HepG2 (cell line): ENCODE measurements at regions not wholly inside any gene's neighbourhood (a gene's known extent, or its start where the extent isn't known, plus 50 kb on each side); places are given as distances from the start of the nearest gene placed in this dataset.

Experiments
- ATAC-seq: fragments of 200-7000 bp; cut with Tn5 transposase; 3 replicates; pipeline ENCODE4 v1.9.1; 2020; ENCODE audit warnings: mild to moderate bottlenecking, moderate library complexity
- BruUV-seq: library from RNA; stranded (reverse); fragments of 400-500 nt; replicated peaks from 2 replicates; lab custom pipeline; 2021; lab: Mats Ljungman, UMichigan
- CTCF ChIA-PET: fragments of 300-600 bp; formaldehyde crosslinking; extraction: SDS; loops from one replicate; lab custom pipeline; 2021; ENCODE audit warnings: low total read pairs, inconsistent platforms, low intra/inter-chr PET ratio; lab: Yijun Ruan, JAX
- POLR2A ChIA-PET: fragments of 350-600 bp; sonication (Branson Sonifier 250); formaldehyde crosslinking; loops from one replicate; lab custom pipeline; 2020; ENCODE audit warnings: antibody characterized with exemption, inconsistent platforms; lab: Yijun Ruan, JAX
- DNase-seq: peaks from one replicate; pipeline ENCODE4 v3.0.0-alpha.2; 2015; ENCODE audit warnings: low spot score
- FAIRE-seq: peaks from 3 replicates; lab custom pipeline; 2011; peaks lifted over from hg19 to GRCh38; lab: Jason Lieb, UNC
- H2AFZ ChIP-seq: one replicate; pipeline ENCODE4 v1.6.1; 2011; ENCODE audit warnings: low read length, inconsistent platforms
- H3K27ac ChIP-seq: fragments of 300-600 bp; 3 replicates; pipeline ENCODE4 v1.8.0; 2011; ENCODE audit warnings: mixed run types, mild to moderate bottlenecking, mixed read lengths, low read length, inconsistent platforms; ENCODE audit not compliant: insufficient read depth; ENCODE audit errors: extremely low read length
- H3K27me3 ChIP-seq, 2 experiments: fragments of 200-600 bp in 1 of 2; 2 replicates in 1 of 2; 3 replicates in 1 of 2; pipeline versions ENCODE4 v1.6.0 to v1.8.0; 2011; ENCODE audit warnings: low read length in 2 of 2, mild to moderate bottlenecking in 2 of 2, moderate library complexity in 2 of 2, inconsistent platforms in 1 of 2; ENCODE audit not compliant: insufficient read depth in 2 of 2, control insufficient read depth in 1 of 2
- H3K36me3 ChIP-seq, 2 experiments: fragments of 200-600 bp in 1 of 2; replicated peaks in 1 of 2; 2 replicates in 1 of 2; 3 replicates in 1 of 2; pipeline versions ENCODE4 v1.5.1 to v1.8.0; 2011; ENCODE audit warnings: low read length in 2 of 2, inconsistent platforms in 1 of 2; ENCODE audit not compliant: insufficient read depth in 2 of 2, control insufficient read depth in 1 of 2
- H3K4me1 ChIP-seq: 2 replicates; pipeline ENCODE4 v1.5.1; 2012; ENCODE audit warnings: low read length, inconsistent platforms; ENCODE audit not compliant: insufficient read depth
- H3K4me2 ChIP-seq: 2 replicates; pipeline ENCODE4 v1.6.0; 2011; ENCODE audit warnings: low read depth, low read length, inconsistent platforms
- H3K4me3 ChIP-seq, 3 experiments: fragments of 200-600 bp in 1 of 3; sonication (generic), shearing (Covaris generic) in 1 of 3; replicated peaks in 1 of 3; 2 replicates each; pipeline ENCODE4 v1.5.1; 2011 to 2016; ENCODE audit warnings: low read length in 3 of 3, inconsistent platforms in 2 of 3, low read depth in 2 of 3, mild to moderate bottlenecking in 2 of 3, control low read depth in 1 of 3, mixed read lengths in 1 of 3; ENCODE audit not compliant: insufficient read depth in 1 of 3
- H3K79me2 ChIP-seq: one replicate; pipeline ENCODE4 v1.6.1; 2011; ENCODE audit warnings: low read length, inconsistent platforms; ENCODE audit not compliant: insufficient read depth
- H3K9ac ChIP-seq: 2 replicates; pipeline ENCODE4 v1.6.0; 2011; ENCODE audit warnings: mild to moderate bottlenecking, low read depth, low read length, inconsistent platforms; ENCODE audit not compliant: insufficient read depth
- H3K9me3 ChIP-seq: 2 replicates; pipeline ENCODE4 v1.5.1; 2012; ENCODE audit warnings: mild to moderate bottlenecking, low read length
- H4K20me1 ChIP-seq: 2 replicates; pipeline ENCODE4 v1.6.0; 2011; ENCODE audit warnings: inconsistent platforms, mild to moderate bottlenecking, low read length, moderate library complexity; ENCODE audit not compliant: insufficient read depth
- BHLHE40 ChIP-seq: IDR thresholded peaks from 2 replicates; pipeline ENCODE4 v1.6.1; 2011; ENCODE audit warnings: low read length, improper control_type of control experiment
- CREB1 ChIP-seq, 2 experiments: fragments of 450-650 bp in 1 of 2; IDR thresholded peaks; 2 replicates each; pipeline ENCODE4 v1.6.1; 2016 to 2017; ENCODE audit warnings: control low read depth in 1 of 2, mild to moderate bottlenecking in 1 of 2, missing compliant biosample characterization in 1 of 2, missing genetic modification characterization in 1 of 2
- DMTF1 ChIP-seq: sonication (generic); formaldehyde crosslinking; IDR thresholded peaks from 2 replicates; pipeline ENCODE4 v1.4.0; 2020; ENCODE audit warnings: mild to moderate bottlenecking, missing genetic modification reagents
- FUBP1 ChIP-seq: sonication (generic); formaldehyde crosslinking; IDR thresholded peaks from 2 replicates; pipeline ENCODE4 v1.5.1; 2020; ENCODE audit warnings: missing genetic modification reagents, mild to moderate bottlenecking, borderline replicate concordance
- GABPA ChIP-seq, 2 experiments: IDR thresholded peaks; 2 replicates each; pipeline ENCODE4 v1.6.1; 2011 to 2016; ENCODE audit warnings: low read depth in 2 of 2, low read length in 1 of 2, missing biosample characterization in 1 of 2, missing genetic modification characterization in 1 of 2
- KDM1A ChIP-seq: IDR thresholded peaks from 2 replicates; pipeline ENCODE4 v1.6.1; 2016; ENCODE audit warnings: missing compliant biosample characterization
- POLR2AphosphoS5 ChIP-seq: IDR thresholded peaks from 2 replicates; pipeline ENCODE4 v1.6.1; 2012; ENCODE audit warnings: low read depth, low read length
- RBAK ChIP-seq: sonication (generic); formaldehyde crosslinking; IDR thresholded peaks from 2 replicates; pipeline ENCODE4 v1.5.1; 2020; ENCODE audit warnings: mild to moderate bottlenecking, missing genetic modification reagents
- RFXAP ChIP-seq: sonication (generic); formaldehyde crosslinking; IDR thresholded peaks from 2 replicates; pipeline ENCODE4 v1.4.0; 2020; ENCODE audit warnings: missing genetic modification reagents, borderline replicate concordance
- SPEN ChIP-seq: sonication (generic); formaldehyde crosslinking; IDR thresholded peaks from 2 replicates; pipeline ENCODE4 v1.5.1; 2020; ENCODE audit warnings: low read depth, mild to moderate bottlenecking, missing genetic modification reagents
- THAP7 ChIP-seq: sonication (generic); formaldehyde crosslinking; IDR thresholded peaks from 2 replicates; pipeline ENCODE4 v1.8.1; 2023; ENCODE audit warnings: mild to moderate bottlenecking, missing genetic modification reagents
- ZNF17 ChIP-seq: sonication (generic); formaldehyde crosslinking; IDR thresholded peaks from 2 replicates; pipeline ENCODE4 v1.5.0; 2020; ENCODE audit warnings: mild to moderate bottlenecking, missing genetic modification reagents
- ZNF292 ChIP-seq: sonication (generic); formaldehyde crosslinking; IDR thresholded peaks from 2 replicates; pipeline ENCODE4 v1.8.1; 2022; ENCODE audit warnings: mild to moderate bottlenecking, low read depth, missing genetic modification reagents, borderline replicate concordance
- ZNF652 ChIP-seq: IDR thresholded peaks from 2 replicates; pipeline ENCODE4 v1.6.1; 2016; ENCODE audit warnings: low read depth, borderline replicate concordance
- ZNF747 ChIP-seq: sonication (generic); formaldehyde crosslinking; IDR thresholded peaks from 2 replicates; pipeline ENCODE4 v1.8.1; 2023; ENCODE audit warnings: missing genetic modification reagents, mild to moderate bottlenecking, borderline replicate concordance
- ZNF775 ChIP-seq: sonication (generic); formaldehyde crosslinking; IDR thresholded peaks from 2 replicates; pipeline ENCODE4 v1.4.0; 2020; ENCODE audit warnings: missing genetic modification reagents, mild to moderate bottlenecking, moderate library complexity, borderline replicate concordance
- ZNF782 ChIP-seq: sonication (generic); formaldehyde crosslinking; IDR thresholded peaks from 2 replicates; pipeline ENCODE4 v1.4.0; 2020; ENCODE audit warnings: missing genetic modification reagents, mild to moderate bottlenecking, borderline replicate concordance
- WGBS: methylation state at CpG from one replicate; pipeline ENCODE4 v1.1.6; 2017; ENCODE audit warnings: low lambda C conversion rate; 5-methylcytosine and 5-hydroxymethylcytosine counted together
- in situ Hi-C: cut with HindIII; loops from 2 replicates; pipeline ENCODE4 v1.10.0; 2017; ENCODE audit warnings: low pct_unique_long_range_greater_than_20kb; ENCODE audit not compliant: extremely low pct_ligation_motif_present
- intact Hi-C: fragments of 100-400 bp; cut with micrococcal nuclease; formaldehyde crosslinking; loops from one replicate; pipeline ENCODE4 v1.10.0; 2022; ENCODE audit not compliant: unreplicated experiment
- TF ChIP-seq, protein P1 (sequence below): sonication (generic); formaldehyde crosslinking; IDR thresholded peaks from 2 replicates; pipeline ENCODE4 v1.4.0; 2020; ENCODE audit warnings: missing genetic modification reagents

- TF ChIP-seq ZNF747, result no peak
- no peak for TF ChIP-seq FUBP1 (CRISPR knock-in tag)
- no peak for TF ChIP-seq ZNF292
Measured at GRCh38 chr3:76756577-76756976, 283.3 kb upstream of the ROBO2 start (continued).

DNA sequence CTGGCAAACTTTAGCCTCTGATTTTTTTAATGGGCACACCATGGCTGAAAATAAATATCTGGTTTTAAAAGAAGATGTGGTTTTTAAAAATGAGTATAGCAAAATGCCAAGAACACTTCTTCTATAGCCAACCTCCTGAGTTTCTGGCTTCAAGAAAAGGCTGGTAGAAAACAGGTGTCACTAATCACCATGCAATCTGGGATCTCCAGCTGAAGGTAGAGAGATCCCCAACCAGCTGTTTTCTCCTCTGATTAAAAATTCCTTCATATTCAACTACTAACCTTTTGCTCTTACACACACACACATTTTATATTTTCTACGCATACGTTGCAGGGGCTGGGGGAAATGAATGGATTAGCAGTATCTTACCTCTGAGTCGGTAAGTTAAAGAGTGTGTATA, 279.6 kb upstream of the ROBO2 start:
- 84% methylated on average over 3 of the region's 3 CpGs for WGBS
- no peaks in the 10 kb centered on the region for H4K20me1 ChIP-seq
- DNase-seq (no peak), FAIRE-seq (no peak), ATAC-seq (no peak)
- no peak overlapping the region for H3K4me2 ChIP-seq
- intact Hi-C loops, result no loop called here
- H3K27ac ChIP-seq, result no peak overlapping the region
- CTCF ChIA-PET, result no interaction called here
- H3K79me2 ChIP-seq, result no peaks in the 10 kb centered on the region
- BruUV-seq, result no TSS peak
- H3K27me3 ChIP-seq, result no peaks in the 10 kb centered on the region
- H3K9me3 ChIP-seq, result no peaks in the 10 kb centered on the region
- no peak overlapping the region for H2AFZ ChIP-seq
- in situ Hi-C loops, result no loop called here
- POLR2A ChIA-PET, result no interaction called here
- no peak overlapping the region for H3K9ac ChIP-seq
- H3K4me3 ChIP-seq, result no peak overlapping the region
- no peaks in the 10 kb centered on the region for H3K4me1 ChIP-seq
- no peaks in the 10 kb centered on the region for H3K36me3 ChIP-seq
- no peak for TF ChIP-seq POLR2AphosphoS5
- no peak for TF ChIP-seq DMTF1
- no peak for TF ChIP-seq RBAK
- TF ChIP-seq CREB1 (IDR thresholded peaks at IDR 0.05), result no peak
- no peak for TF ChIP-seq CREB1 (CRISPR knock-in tag; IDR thresholded peaks at IDR 0.05)
- TF ChIP-seq, protein P1, sequence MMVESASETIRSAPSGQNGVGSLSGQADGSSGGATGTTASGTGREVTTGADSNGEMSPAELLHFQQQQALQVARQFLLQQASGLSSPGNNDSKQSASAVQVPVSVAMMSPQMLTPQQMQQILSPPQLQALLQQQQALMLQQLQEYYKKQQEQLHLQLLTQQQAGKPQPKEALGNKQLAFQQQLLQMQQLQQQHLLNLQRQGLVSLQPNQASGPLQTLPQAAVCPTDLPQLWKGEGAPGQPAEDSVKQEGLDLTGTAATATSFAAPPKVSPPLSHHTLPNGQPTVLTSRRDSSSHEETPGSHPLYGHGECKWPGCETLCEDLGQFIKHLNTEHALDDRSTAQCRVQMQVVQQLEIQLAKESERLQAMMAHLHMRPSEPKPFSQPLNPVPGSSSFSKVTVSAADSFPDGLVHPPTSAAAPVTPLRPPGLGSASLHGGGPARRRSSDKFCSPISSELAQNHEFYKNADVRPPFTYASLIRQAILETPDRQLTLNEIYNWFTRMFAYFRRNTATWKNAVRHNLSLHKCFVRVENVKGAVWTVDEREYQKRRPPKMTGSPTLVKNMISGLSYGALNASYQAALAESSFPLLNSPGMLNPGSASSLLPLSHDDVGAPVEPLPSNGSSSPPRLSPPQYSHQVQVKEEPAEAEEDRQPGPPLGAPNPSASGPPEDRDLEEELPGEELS (CRISPR knock-in tag), result no peak
- TF ChIP-seq SPEN, result no peak
- no peak for TF ChIP-seq ZNF782
- no peak for TF ChIP-seq KDM1A (CRISPR knock-in tag)
- TF ChIP-seq ZNF17, result no peak
- no peak for TF ChIP-seq GABPA (IDR thresholded peaks at IDR 0.05; ENCODE audit: low read depth, low read length)
- TF ChIP-seq GABPA (CRISPR knock-in tag; IDR thresholded peaks at IDR 0.05; ENCODE audit: low read depth), result no peak
- TF ChIP-seq ZNF775 (CRISPR knock-in tag), result no peak
- no peak for TF ChIP-seq THAP7
- no peak for TF ChIP-seq BHLHE40
- TF ChIP-seq RFXAP (CRISPR knock-in tag), result no peak
- TF ChIP-seq ZNF652 (CRISPR knock-in tag), result no peak
